Vagina (tissue), 2 donors: ENCODE measurements at regions not wholly inside any gene's neighbourhood (a gene's known extent, or its start where the extent isn't known, plus 50 kb on each side); places are given as distances from the start of the nearest gene placed in this dataset.

ENCODE experiments used
- POLR2A ChIP-seq, 2 donors: fragments of 450-650 bp; IDR thresholded peaks; one replicate each; pipeline ENCODE4 v1.6.1; 2017; ENCODE audit warnings: antibody characterized with exemption in 2 of 2, mild to moderate bottlenecking in 2 of 2, moderate library complexity in 2 of 2
- POLR2AphosphoS5 ChIP-seq, 2 donors: sonication (generic); formaldehyde crosslinking; IDR thresholded peaks; one replicate each; pipeline ENCODE4 v1.9.0; 2017; ENCODE audit warnings: antibody characterized with exemption in 2 of 2, mild to moderate bottlenecking in 2 of 2, low read depth in 1 of 2; ENCODE audit not compliant: insufficient read depth in 1 of 2
- TF ChIP-seq, protein P1 (sequence below), 3 experiments: fragments of 450-650 bp in 2 of 3; fragments of 200-600 bp in 1 of 3; sonication (generic) in 1 of 3; IDR thresholded peaks; one replicate each; pipeline ENCODE4 v1.5.1; 2017 to 2019; ENCODE audit warnings: antibody characterized with exemption in 3 of 3, mild to moderate bottlenecking in 2 of 3, moderate library complexity in 2 of 3

DNA sequence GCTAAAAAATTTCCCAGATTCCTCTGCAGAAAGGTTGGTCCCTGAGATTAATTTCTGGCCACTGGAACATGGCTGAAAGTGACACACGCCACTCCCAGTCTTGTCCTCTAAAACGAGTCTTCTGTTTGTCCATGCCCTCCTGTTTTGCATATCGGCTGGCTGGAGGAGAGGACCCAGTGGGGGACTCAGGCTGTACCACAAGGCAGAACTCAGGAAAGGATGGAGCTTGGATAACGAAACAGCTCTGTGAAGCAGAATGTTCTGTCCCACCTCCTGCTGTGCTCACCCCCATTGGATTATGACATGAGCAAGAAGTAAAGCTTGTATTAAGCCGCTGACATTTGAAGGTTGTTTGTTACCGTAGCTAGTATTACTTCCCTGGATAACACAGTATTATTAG is 856.2 kb downstream of the BCL11B start:
- TF ChIP-seq, protein P1, sequence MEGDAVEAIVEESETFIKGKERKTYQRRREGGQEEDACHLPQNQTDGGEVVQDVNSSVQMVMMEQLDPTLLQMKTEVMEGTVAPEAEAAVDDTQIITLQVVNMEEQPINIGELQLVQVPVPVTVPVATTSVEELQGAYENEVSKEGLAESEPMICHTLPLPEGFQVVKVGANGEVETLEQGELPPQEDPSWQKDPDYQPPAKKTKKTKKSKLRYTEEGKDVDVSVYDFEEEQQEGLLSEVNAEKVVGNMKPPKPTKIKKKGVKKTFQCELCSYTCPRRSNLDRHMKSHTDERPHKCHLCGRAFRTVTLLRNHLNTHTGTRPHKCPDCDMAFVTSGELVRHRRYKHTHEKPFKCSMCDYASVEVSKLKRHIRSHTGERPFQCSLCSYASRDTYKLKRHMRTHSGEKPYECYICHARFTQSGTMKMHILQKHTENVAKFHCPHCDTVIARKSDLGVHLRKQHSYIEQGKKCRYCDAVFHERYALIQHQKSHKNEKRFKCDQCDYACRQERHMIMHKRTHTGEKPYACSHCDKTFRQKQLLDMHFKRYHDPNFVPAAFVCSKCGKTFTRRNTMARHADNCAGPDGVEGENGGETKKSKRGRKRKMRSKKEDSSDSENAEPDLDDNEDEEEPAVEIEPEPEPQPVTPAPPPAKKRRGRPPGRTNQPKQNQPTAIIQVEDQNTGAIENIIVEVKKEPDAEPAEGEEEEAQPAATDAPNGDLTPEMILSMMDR (IDR thresholded peaks at IDR 0.05), result no peak
- no peak for TF ChIP-seq POLR2AphosphoS5 (IDR thresholded peaks at IDR 0.05; ENCODE audit: insufficient read depth in 1 of 2, low read depth in 1 of 2)
- no peak for TF ChIP-seq POLR2A (IDR thresholded peaks at IDR 0.05)
